Stimulated activated naive CD8-positive, alpha-beta T cell treated with anti-CD3 and anti-CD28 coated beads, Interleukin-15, amount 100 ng/mL, for 72 hours (primary cell): ENCODE measurements at regions not wholly inside any gene's neighbourhood (a gene's known extent, or its start where the extent isn't known, plus 50 kb on each side); places are given as distances from the start of the nearest gene placed in this dataset.
"Not testable (repeated sequence)": the region's sequence is repeated elsewhere in the genome, so short reads cannot be mapped to it uniquely, and the experiment has no call there.

Source experiments
- ATAC-seq: fragments of 150-1000 bp; cut with Tn5 transposase; 2 replicates; pipeline ENCODE4 v1.10.0; 2021; ENCODE audit warnings: mild to moderate bottlenecking, moderate library complexity
- DNase-seq, 2 donors: peaks; one replicate each; pipeline ENCODE4 v3.0.0; 2021 to 2022
- H3K27ac Mint-ChIP-seq, 2 donors: one replicate each; pipeline ENCODE4 v1.8.0; 2022; ENCODE audit warnings: mild to moderate bottlenecking in 2 of 2, mixed read lengths in 2 of 2, moderate library complexity in 2 of 2
- H3K27me3 Mint-ChIP-seq: one replicate; pipeline ENCODE4 v1.8.0; 2022; ENCODE audit warnings: mixed read lengths
- H3K4me1 Mint-ChIP-seq: one replicate; pipeline ENCODE4 v1.8.0; 2022; ENCODE audit warnings: mild to moderate bottlenecking, mixed read lengths
- H3K4me3 Mint-ChIP-seq, 2 donors: one replicate each; pipeline ENCODE4 v1.8.0; 2022; ENCODE audit warnings: mild to moderate bottlenecking in 2 of 2, mixed read lengths in 2 of 2, moderate library complexity in 1 of 2
- H3K9me3 Mint-ChIP-seq, 2 donors: one replicate each; pipeline ENCODE4 v1.8.0; 2022; ENCODE audit warnings: mixed read lengths in 2 of 2

GRCh38 chr2:67159929-67160328 lies 237.2 kb upstream of the ETAA1 start:
- Mint-ChIP-seq H3K27me3 (no peaks in the 10 kb centered on the region), H3K4me1 (no peaks in the 10 kb centered on the region), H3K27ac (no peak overlapping the region), H3K9me3 (no peaks in the 10 kb centered on the region), H3K4me3 (no peak overlapping the region)
- ATAC-seq (no peak), DNase-seq (no peak)

- ATAC-seq (no peak), DNase-seq (no peak)
- H3K9me3 Mint-ChIP-seq = peaks cover 5 to 6% of the 10 kb centered on the region in 2 donors
- no peak overlapping the region for H3K4me3 Mint-ChIP-seq
- no peaks in the 10 kb centered on the region for H3K4me1 Mint-ChIP-seq
- no peak overlapping the region for H3K27ac Mint-ChIP-seq
- H3K27me3 Mint-ChIP-seq = no peaks in the 10 kb centered on the region
Measured at GRCh38 chr2:67164771-67165522, 232.2 kb upstream of the ETAA1 start.

GRCh38 chr2:67165523-67165990 lies 231.6 kb upstream of the ETAA1 start:
- Mint-ChIP-seq H3K4me3 (no peak overlapping the region), H3K27ac (no peak overlapping the region), H3K4me1 (no peaks in the 10 kb centered on the region), H3K27me3 (no peaks in the 10 kb centered on the region), H3K9me3 (peaks cover 5 to 6% of the 10 kb centered on the region in 2 donors)
- no peak for ATAC-seq
- no peak for DNase-seq

GRCh38 chr2:67166511-67166910 lies 230.6 kb upstream of the ETAA1 start:
- not testable (repeated sequence) for H3K9me3 Mint-ChIP-seq, H3K4me3 Mint-ChIP-seq, H3K27ac Mint-ChIP-seq, H3K4me1 Mint-ChIP-seq, ATAC-seq, DNase-seq, H3K27me3 Mint-ChIP-seq

GRCh38 chr2:67169417-67170140 lies 227.6 kb upstream of the ETAA1 start:
- ATAC-seq = no peak
- no peak for DNase-seq
- Mint-ChIP-seq H3K27me3 (no peaks in the 10 kb centered on the region), H3K4me1 (no peaks in the 10 kb centered on the region), H3K9me3 (peaks cover 5 to 6% of the 10 kb centered on the region in 2 donors), H3K4me3 (no peak overlapping the region), H3K27ac (no peak overlapping the region)

- Mint-ChIP-seq H3K27ac (no peak overlapping the region), H3K4me1 (no peaks in the 10 kb centered on the region), H3K27me3 (no peaks in the 10 kb centered on the region), H3K9me3 (peaks cover 0 to 5% of the 10 kb centered on the region in 2 donors), H3K4me3 (no peak overlapping the region)
- no peak for ATAC-seq
- DNase-seq = no peak
Measured at GRCh38 chr2:67179526-67179925, 217.6 kb upstream of the ETAA1 start.

- Mint-ChIP-seq H3K4me3 (no peak overlapping the region), H3K9me3 (peaks cover 0 to 5% of the 10 kb centered on the region in 2 donors), H3K27me3 (no peaks in the 10 kb centered on the region), H3K4me1 (no peaks in the 10 kb centered on the region), H3K27ac (no peak overlapping the region)
- DNase-seq = no peak
- ATAC-seq = no peak
Measured at GRCh38 chr2:67180841-67181240, 216.3 kb upstream of the ETAA1 start.

- Mint-ChIP-seq H3K27me3 (no peaks in the 10 kb centered on the region), H3K4me3 (no peak overlapping the region), H3K9me3 (no peaks in the 10 kb centered on the region), H3K27ac (no peak overlapping the region), H3K4me1 (no peaks in the 10 kb centered on the region)
- ATAC-seq (no peak), DNase-seq (no peak)
Measured at GRCh38 chr2:67182884-67183283, 214.2 kb upstream of the ETAA1 start.

GRCh38 chr2:67186326-67186725 lies 210.8 kb upstream of the ETAA1 start:
- no peak for DNase-seq
- H3K4me3 Mint-ChIP-seq = no peak overlapping the region
- H3K27ac Mint-ChIP-seq = no peak overlapping the region
- H3K27me3 Mint-ChIP-seq = no peaks in the 10 kb centered on the region
- no peaks in the 10 kb centered on the region for H3K4me1 Mint-ChIP-seq
- H3K9me3 Mint-ChIP-seq = no peaks in the 10 kb centered on the region
- ATAC-seq = no peak

- Mint-ChIP-seq H3K4me1 (no peaks in the 10 kb centered on the region), H3K27me3 (no peaks in the 10 kb centered on the region), H3K9me3 (no peaks in the 10 kb centered on the region), H3K27ac (no peak overlapping the region), H3K4me3 (no peak overlapping the region)
- no peak for ATAC-seq
- DNase-seq = no peak
Measured at GRCh38 chr2:67186871-67187270, 210.3 kb upstream of the ETAA1 start.

- peaks cover 4 to 20% of the 10 kb centered on the region in 2 donors for H3K9me3 Mint-ChIP-seq
- not testable (repeated sequence) for H3K27me3 Mint-ChIP-seq, H3K4me1 Mint-ChIP-seq, H3K4me3 Mint-ChIP-seq, H3K27ac Mint-ChIP-seq, ATAC-seq, DNase-seq
Measured at GRCh38 chr2:67195327-67195726, 201.8 kb upstream of the ETAA1 start.

- DNase-seq (no peak), ATAC-seq (no peak)
- peaks cover 0 to 12% of the 10 kb centered on the region in 2 donors for H3K9me3 Mint-ChIP-seq
- H3K27me3 Mint-ChIP-seq = no peaks in the 10 kb centered on the region
- H3K27ac Mint-ChIP-seq = no peak overlapping the region
- H3K4me1 Mint-ChIP-seq = no peaks in the 10 kb centered on the region
- no peak overlapping the region for H3K4me3 Mint-ChIP-seq
Measured at GRCh38 chr2:67201521-67201920, 195.6 kb upstream of the ETAA1 start.

- no peaks in the 10 kb centered on the region for H3K4me1 Mint-ChIP-seq
- no peak overlapping the region for H3K27ac Mint-ChIP-seq
- ATAC-seq (no peak), DNase-seq (no peak)
- no peaks in the 10 kb centered on the region for H3K9me3 Mint-ChIP-seq
- no peaks in the 10 kb centered on the region for H3K27me3 Mint-ChIP-seq
- no peak overlapping the region for H3K4me3 Mint-ChIP-seq
Measured at GRCh38 chr2:67204349-67204748, 192.8 kb upstream of the ETAA1 start.

GRCh38 chr2:67208887-67209500 lies 188.1 kb upstream of the ETAA1 start:
- H3K27ac Mint-ChIP-seq = no peak overlapping the region
- no peaks in the 10 kb centered on the region for H3K9me3 Mint-ChIP-seq
- DNase-seq (no peak), ATAC-seq (no peak)
- H3K27me3 Mint-ChIP-seq = no peaks in the 10 kb centered on the region
- H3K4me3 Mint-ChIP-seq = no peak overlapping the region
- H3K4me1 Mint-ChIP-seq = no peaks in the 10 kb centered on the region

GRCh38 chr2:67210430-67210829 lies 186.7 kb upstream of the ETAA1 start:
- no peak for DNase-seq
- no peaks in the 10 kb centered on the region for H3K27me3 Mint-ChIP-seq

GRCh38 chr2:67212203-67212602 lies 184.9 kb upstream of the ETAA1 start:
- Mint-ChIP-seq H3K4me1 (no peaks in the 10 kb centered on the region), H3K27me3 (no peaks in the 10 kb centered on the region), H3K9me3 (no peaks in the 10 kb centered on the region), H3K4me3 (no peak overlapping the region), H3K27ac (no peak overlapping the region)
- DNase-seq = no peak
- no peak for ATAC-seq

More at GRCh38 chr2:67210430-67210829, 186.7 kb upstream of the ETAA1 start:
- ATAC-seq = no peak
- Mint-ChIP-seq H3K27ac (no peak overlapping the region), H3K4me1 (no peaks in the 10 kb centered on the region), H3K9me3 (no peaks in the 10 kb centered on the region), H3K4me3 (no peak overlapping the region)
